ENCODE measurements at regions not wholly inside any gene's neighbourhood (a gene's known extent, or its start where the extent isn't known, plus 50 kb on each side); places are given as distances from the start of the nearest gene placed in this dataset.

GRCh38 chr18:25739376-25739775 is 351.0 kb downstream of the SS18 start:
- Histone ChIP-seq H3K27me3 (ENCODE audit: control insufficient read depth, insufficient read depth, low read length) (no peaks in the 10 kb centered on the region), H3K79me2 (ENCODE audit: control insufficient read depth, insufficient read depth, low read length) (no peaks in the 10 kb centered on the region), H3K4me2 (ENCODE audit: extremely low read depth, insufficient read depth, low read length) (no peak overlapping the region), H3K36me3 (ENCODE audit: control insufficient read depth, insufficient read depth, low read length) (no peaks in the 10 kb centered on the region), H4K20me1 (ENCODE audit: control insufficient read depth, extremely low read depth, insufficient read depth, low read length) (no peaks in the 10 kb centered on the region), H2AFZ (ENCODE audit: low read length) (no peak overlapping the region), H3K9me3 (ENCODE audit: control insufficient read depth, insufficient read depth, low read depth, low read length) (no peaks in the 10 kb centered on the region), H3K4me3 (replicated peaks in 1 of 4; ENCODE audit: control extremely low read depth in 1 of 4, insufficient read depth in 1 of 4, low read depth in 3 of 4, low read length in 4 of 4) (no peak overlapping the region), H3K27ac (ENCODE audit: insufficient read depth, low read length) (no peak overlapping the region), H3K4me1 (ENCODE audit: control insufficient read depth, extremely low read depth, insufficient read depth, low read length) (no peaks in the 10 kb centered on the region), H3K9ac (ENCODE audit: insufficient read depth, low read length) (no peak overlapping the region)
- no peak for DNase-seq (ENCODE audit: low read depth in 2 of 2)
- no peak for TF ChIP-seq EZH2 (IDR thresholded peaks at IDR 0.05; ENCODE audit: low read length, missing control alignments)
- TF ChIP-seq CTCF (conservative IDR thresholded peaks at IDR 0.05 in 1 of 2, IDR thresholded peaks at IDR 0.05 in 1 of 2; ENCODE audit: low read depth in 1 of 2, low read length in 2 of 2): no peak

- H2AFZ ChIP-seq (ENCODE audit: low read length): no peak overlapping the region
- H3K27ac ChIP-seq (ENCODE audit: insufficient read depth, low read length): no peak overlapping the region
- TF ChIP-seq CTCF (conservative IDR thresholded peaks at IDR 0.05 in 1 of 2, IDR thresholded peaks at IDR 0.05 in 1 of 2; ENCODE audit: low read depth in 1 of 2, low read length in 2 of 2): no peak
- TF ChIP-seq EZH2 (IDR thresholded peaks at IDR 0.05; ENCODE audit: low read length, missing control alignments): no peak
- no peaks in the 10 kb centered on the region for H3K9me3 ChIP-seq (ENCODE audit: control insufficient read depth, insufficient read depth, low read depth, low read length)
- H3K4me3 ChIP-seq (replicated peaks in 1 of 4; ENCODE audit: control extremely low read depth in 1 of 4, insufficient read depth in 1 of 4, low read depth in 3 of 4, low read length in 4 of 4): no peak overlapping the region
- H3K36me3 ChIP-seq (ENCODE audit: control insufficient read depth, insufficient read depth, low read length): no peaks in the 10 kb centered on the region
- H3K4me1 ChIP-seq (ENCODE audit: control insufficient read depth, extremely low read depth, insufficient read depth, low read length): no peaks in the 10 kb centered on the region
- H3K9ac ChIP-seq (ENCODE audit: insufficient read depth, low read length): no peak overlapping the region
- DNase-seq (ENCODE audit: low read depth in 2 of 2): peak; percentile 87 to 98
- H3K4me2 ChIP-seq (ENCODE audit: extremely low read depth, insufficient read depth, low read length): no peak overlapping the region
- no peaks in the 10 kb centered on the region for H4K20me1 ChIP-seq (ENCODE audit: control insufficient read depth, extremely low read depth, insufficient read depth, low read length)
- no peaks in the 10 kb centered on the region for H3K27me3 ChIP-seq (ENCODE audit: control insufficient read depth, insufficient read depth, low read length)
- no peaks in the 10 kb centered on the region for H3K79me2 ChIP-seq (ENCODE audit: control insufficient read depth, insufficient read depth, low read length)
Measured at GRCh38 chr18:25737710-25738311, 352.6 kb downstream of the SS18 start.

GRCh38 chr18:25736516-25736915 is 353.9 kb downstream of the SS18 start:
- TF ChIP-seq EZH2 (IDR thresholded peaks at IDR 0.05; ENCODE audit: low read length, missing control alignments) (no peak), CTCF (conservative IDR thresholded peaks at IDR 0.05 in 1 of 2, IDR thresholded peaks at IDR 0.05 in 1 of 2; ENCODE audit: low read depth in 1 of 2, low read length in 2 of 2) (no peak)
- Histone ChIP-seq H3K4me2 (ENCODE audit: extremely low read depth, insufficient read depth, low read length) (no peak overlapping the region), H3K4me1 (ENCODE audit: control insufficient read depth, extremely low read depth, insufficient read depth, low read length) (no peaks in the 10 kb centered on the region), H3K79me2 (ENCODE audit: control insufficient read depth, insufficient read depth, low read length) (no peaks in the 10 kb centered on the region), H3K27me3 (ENCODE audit: control insufficient read depth, insufficient read depth, low read length) (no peaks in the 10 kb centered on the region), H3K9ac (ENCODE audit: insufficient read depth, low read length) (no peak overlapping the region), H2AFZ (ENCODE audit: low read length) (no peak overlapping the region), H3K36me3 (ENCODE audit: control insufficient read depth, insufficient read depth, low read length) (no peaks in the 10 kb centered on the region), H3K9me3 (ENCODE audit: control insufficient read depth, insufficient read depth, low read depth, low read length) (no peaks in the 10 kb centered on the region), H4K20me1 (ENCODE audit: control insufficient read depth, extremely low read depth, insufficient read depth, low read length) (no peaks in the 10 kb centered on the region), H3K4me3 (replicated peaks in 1 of 4; ENCODE audit: control extremely low read depth in 1 of 4, insufficient read depth in 1 of 4, low read depth in 3 of 4, low read length in 4 of 4) (no peak overlapping the region), H3K27ac (ENCODE audit: insufficient read depth, low read length) (no peak overlapping the region)
- peak in 1 of 2 donors; percentile 82 for DNase-seq (ENCODE audit: low read depth in 2 of 2)
